ENCODE measurements at regions not wholly inside any gene's neighbourhood (a gene's known extent, or its start where the extent isn't known, plus 50 kb on each side); places are given as distances from the start of the nearest gene placed in this dataset.

GRCh38 chr12:125878483-125878882 lies 813.2 kb downstream of the AACS start:
- TF ChIP-seq CTCF (IDR thresholded peaks at IDR 0.05) (no peak), ZFX (IDR thresholded peaks at IDR 0.05; ENCODE audit: borderline replicate concordance) (no peak)
- no peak overlapping the region for H3K27ac ChIP-seq

GRCh38 chr12:125882141-125882540 lies 816.9 kb downstream of the AACS start:
- TF ChIP-seq CTCF (IDR thresholded peaks at IDR 0.05) (no peak), ZFX (IDR thresholded peaks at IDR 0.05; ENCODE audit: borderline replicate concordance) (no peak)
- no peak overlapping the region for H3K27ac ChIP-seq

- no peak overlapping the region for H3K27ac ChIP-seq
- no peak for TF ChIP-seq ZFX (IDR thresholded peaks at IDR 0.05; ENCODE audit: borderline replicate concordance)
- no peak for TF ChIP-seq CTCF (IDR thresholded peaks at IDR 0.05)
These were observed 823.7 kb downstream of the AACS start for GRCh38 chr12:125888921-125889320.

GRCh38 chr12:125889742-125890141 lies 824.5 kb downstream of the AACS start:
- H3K27ac ChIP-seq = no peak overlapping the region
- no peak for TF ChIP-seq CTCF (IDR thresholded peaks at IDR 0.05)
- no peak for TF ChIP-seq ZFX (IDR thresholded peaks at IDR 0.05; ENCODE audit: borderline replicate concordance)

GRCh38 chr12:125890366-125890905 lies 825.2 kb downstream of the AACS start:
- H3K27ac ChIP-seq = no peak overlapping the region
- no peak for TF ChIP-seq ZFX (IDR thresholded peaks at IDR 0.05; ENCODE audit: borderline replicate concordance)
- no peak for TF ChIP-seq CTCF (IDR thresholded peaks at IDR 0.05)

GRCh38 chr12:125890971-125891370 lies 825.7 kb downstream of the AACS start:
- no peak overlapping the region for H3K27ac ChIP-seq
- TF ChIP-seq CTCF (IDR thresholded peaks at IDR 0.05) (no peak), ZFX (IDR thresholded peaks at IDR 0.05; ENCODE audit: borderline replicate concordance) (no peak)

GRCh38 chr12:125892276-125892675 lies 827.0 kb downstream of the AACS start:
- H3K27ac ChIP-seq = no peak overlapping the region
- TF ChIP-seq CTCF (IDR thresholded peaks at IDR 0.05) (no peak), ZFX (IDR thresholded peaks at IDR 0.05; ENCODE audit: borderline replicate concordance) (no peak)
